CD4-positive, alpha-beta T cell (primary cell): ENCODE measurements at regions not wholly inside any gene's neighbourhood (a gene's known extent, or its start where the extent isn't known, plus 50 kb on each side); places are given as distances from the start of the nearest gene placed in this dataset.

ENCODE experiments used
- ATAC-seq: fragments of 200-7000 bp; cut with Tn5 transposase; one replicate; pipeline ENCODE4 v1.10.0; 2022; ENCODE audit warnings: mild to moderate bottlenecking; ENCODE audit not compliant: poor library complexity
- CTCF ChIA-PET: fragments of 350-600 bp; sonication (Branson Sonifier 250); formaldehyde crosslinking; loops from one replicate; lab custom pipeline; 2021; ENCODE audit warnings: antibody characterized with exemption, inconsistent platforms; lab: Charles Lee
- POLR2A ChIA-PET: fragments of 350-600 bp; sonication (Branson Sonifier 250); formaldehyde crosslinking; loops from one replicate; lab custom pipeline; 2021; ENCODE audit warnings: antibody characterized with exemption, inconsistent platforms; lab: Charles Lee
- DNase-seq, 14 experiments: peaks; one replicate each; pipeline ENCODE4 v3.0.0-alpha.2; 2013 to 2020; ENCODE audit warnings: mixed read lengths in 2 of 14
- H3K27ac ChIP-seq, 2 donors: one replicate each; pipeline versions ENCODE4 v1.5.1 to v1.7.0; 2013; ENCODE audit warnings: low read length in 2 of 2, low read depth in 1 of 2, mild to moderate bottlenecking in 1 of 2
- H3K27me3 ChIP-seq, 2 experiments: 1 replicate in 1 of 2; 2 replicates in 1 of 2; pipeline versions ENCODE4 v1.6.1 to v1.7.0; 2013; ENCODE audit warnings: low read length in 2 of 2, control low read depth in 1 of 2, mild to moderate bottlenecking in 1 of 2, moderate library complexity in 1 of 2; ENCODE audit not compliant: insufficient read depth in 2 of 2, control insufficient read depth in 1 of 2
- H3K36me3 ChIP-seq: one replicate; pipeline ENCODE4 v1.6.1; 2013; ENCODE audit warnings: low read length, control low read depth; ENCODE audit not compliant: insufficient read depth
- H3K4me1 ChIP-seq: one replicate; pipeline ENCODE4 v1.6.1; 2013; ENCODE audit warnings: low read length, control low read depth; ENCODE audit not compliant: insufficient read depth
- H3K4me3 ChIP-seq: one replicate; pipeline ENCODE4 v1.5.1; 2013; ENCODE audit warnings: mild to moderate bottlenecking, low read length, moderate library complexity
- H3K9me3 ChIP-seq, 2 experiments: 1 replicate in 1 of 2; 2 replicates in 1 of 2; pipeline versions ENCODE4 v1.6.1 to v1.7.0; 2013; ENCODE audit warnings: low read length in 2 of 2, mild to moderate bottlenecking in 2 of 2, control low read depth in 1 of 2, moderate library complexity in 1 of 2; ENCODE audit not compliant: control insufficient read depth in 1 of 2, insufficient read depth in 1 of 2
- H3K27ac Mint-ChIP-seq: one replicate; pipeline ENCODE4 v1.8.0; 2020; ENCODE audit warnings: mixed read lengths
- H3K27me3 Mint-ChIP-seq: one replicate; pipeline ENCODE4 v1.8.0; 2021; ENCODE audit warnings: mixed read lengths
- H3K36me3 Mint-ChIP-seq: one replicate; pipeline ENCODE4 v1.8.0; 2021; ENCODE audit warnings: low read depth, mixed read lengths
- H3K4me1 Mint-ChIP-seq: one replicate; pipeline ENCODE4 v1.8.0; 2021; ENCODE audit warnings: low read depth, mixed read lengths
- H3K4me3 Mint-ChIP-seq: one replicate; pipeline ENCODE4 v1.8.0; 2020; ENCODE audit warnings: mild to moderate bottlenecking, mixed read lengths
- H3K9me3 Mint-ChIP-seq: one replicate; pipeline ENCODE4 v1.8.0; 2020; ENCODE audit warnings: mixed read lengths
- intact Hi-C, 2 experiments: fragments of 100-400 bp; cut with DNase I in 1 of 2; cut with micrococcal nuclease in 1 of 2; formaldehyde crosslinking; loops; one replicate each; pipeline versions ENCODE4 v1.15.1 to v1.9.0; 2023 to 2025; cut with DNase I, micrococcal nuclease
- TF ChIP-seq, protein P1 (sequence below): fragments of 200-600 bp; IDR thresholded peaks from one replicate; pipeline ENCODE4 v1.8.0; 2022; ENCODE audit warnings: antibody characterized with exemption, mild to moderate bottlenecking

DNA sequence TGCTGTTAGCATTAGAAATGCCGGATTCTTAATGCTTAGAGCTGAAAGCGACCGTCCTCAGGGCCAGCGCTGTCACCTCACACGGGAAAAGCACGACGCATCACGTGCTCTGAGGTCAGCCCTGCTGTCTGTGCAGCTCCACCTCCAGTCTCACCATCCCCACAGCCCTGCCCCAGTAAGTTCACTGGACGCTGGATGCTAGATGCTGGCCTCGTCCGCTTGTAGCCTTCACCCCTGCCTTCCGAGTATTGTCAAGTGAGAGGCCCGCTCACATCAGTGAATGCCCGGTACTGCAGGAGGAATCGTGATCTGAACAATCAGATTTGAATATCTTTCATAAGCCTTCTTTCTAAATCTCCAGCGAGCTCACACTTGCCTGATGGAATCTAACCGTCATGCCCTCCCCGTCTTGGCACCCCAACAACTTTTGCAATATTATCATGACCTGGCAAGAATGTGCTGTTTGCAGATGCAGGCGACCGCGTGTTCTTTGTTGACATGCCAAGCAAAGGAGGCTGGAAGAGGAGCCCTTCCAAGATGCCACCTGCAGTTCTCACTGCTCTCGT, 64.9 kb downstream of the DLL1 start:
- Histone ChIP-seq H3K9me3 (peaks cover 0 to 4% of the 10 kb centered on the region in 2 experiments), H3K27ac (no peak overlapping the region), H3K27me3 (no peaks in the 10 kb centered on the region), H3K36me3 (no peaks in the 10 kb centered on the region), H3K4me1 (peaks cover 6% of the 10 kb centered on the region), H3K4me3 (no peak overlapping the region)
- DNase-seq (no peak), ATAC-seq (no peak)
- H3K9me3 Mint-ChIP-seq: no peaks in the 10 kb centered on the region
- TF ChIP-seq, protein P1, sequence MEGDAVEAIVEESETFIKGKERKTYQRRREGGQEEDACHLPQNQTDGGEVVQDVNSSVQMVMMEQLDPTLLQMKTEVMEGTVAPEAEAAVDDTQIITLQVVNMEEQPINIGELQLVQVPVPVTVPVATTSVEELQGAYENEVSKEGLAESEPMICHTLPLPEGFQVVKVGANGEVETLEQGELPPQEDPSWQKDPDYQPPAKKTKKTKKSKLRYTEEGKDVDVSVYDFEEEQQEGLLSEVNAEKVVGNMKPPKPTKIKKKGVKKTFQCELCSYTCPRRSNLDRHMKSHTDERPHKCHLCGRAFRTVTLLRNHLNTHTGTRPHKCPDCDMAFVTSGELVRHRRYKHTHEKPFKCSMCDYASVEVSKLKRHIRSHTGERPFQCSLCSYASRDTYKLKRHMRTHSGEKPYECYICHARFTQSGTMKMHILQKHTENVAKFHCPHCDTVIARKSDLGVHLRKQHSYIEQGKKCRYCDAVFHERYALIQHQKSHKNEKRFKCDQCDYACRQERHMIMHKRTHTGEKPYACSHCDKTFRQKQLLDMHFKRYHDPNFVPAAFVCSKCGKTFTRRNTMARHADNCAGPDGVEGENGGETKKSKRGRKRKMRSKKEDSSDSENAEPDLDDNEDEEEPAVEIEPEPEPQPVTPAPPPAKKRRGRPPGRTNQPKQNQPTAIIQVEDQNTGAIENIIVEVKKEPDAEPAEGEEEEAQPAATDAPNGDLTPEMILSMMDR: no peak
- no peak overlapping the region for H3K4me3 Mint-ChIP-seq
- H3K4me1 Mint-ChIP-seq: peaks cover 16% of the 10 kb centered on the region
- intact Hi-C loops: no loop called here
- H3K27ac Mint-ChIP-seq: no peak overlapping the region
- POLR2A ChIA-PET: no interaction called here
- no peaks in the 10 kb centered on the region for H3K27me3 Mint-ChIP-seq
- no peaks in the 10 kb centered on the region for H3K36me3 Mint-ChIP-seq
- CTCF ChIA-PET: no interaction called here

DNA sequence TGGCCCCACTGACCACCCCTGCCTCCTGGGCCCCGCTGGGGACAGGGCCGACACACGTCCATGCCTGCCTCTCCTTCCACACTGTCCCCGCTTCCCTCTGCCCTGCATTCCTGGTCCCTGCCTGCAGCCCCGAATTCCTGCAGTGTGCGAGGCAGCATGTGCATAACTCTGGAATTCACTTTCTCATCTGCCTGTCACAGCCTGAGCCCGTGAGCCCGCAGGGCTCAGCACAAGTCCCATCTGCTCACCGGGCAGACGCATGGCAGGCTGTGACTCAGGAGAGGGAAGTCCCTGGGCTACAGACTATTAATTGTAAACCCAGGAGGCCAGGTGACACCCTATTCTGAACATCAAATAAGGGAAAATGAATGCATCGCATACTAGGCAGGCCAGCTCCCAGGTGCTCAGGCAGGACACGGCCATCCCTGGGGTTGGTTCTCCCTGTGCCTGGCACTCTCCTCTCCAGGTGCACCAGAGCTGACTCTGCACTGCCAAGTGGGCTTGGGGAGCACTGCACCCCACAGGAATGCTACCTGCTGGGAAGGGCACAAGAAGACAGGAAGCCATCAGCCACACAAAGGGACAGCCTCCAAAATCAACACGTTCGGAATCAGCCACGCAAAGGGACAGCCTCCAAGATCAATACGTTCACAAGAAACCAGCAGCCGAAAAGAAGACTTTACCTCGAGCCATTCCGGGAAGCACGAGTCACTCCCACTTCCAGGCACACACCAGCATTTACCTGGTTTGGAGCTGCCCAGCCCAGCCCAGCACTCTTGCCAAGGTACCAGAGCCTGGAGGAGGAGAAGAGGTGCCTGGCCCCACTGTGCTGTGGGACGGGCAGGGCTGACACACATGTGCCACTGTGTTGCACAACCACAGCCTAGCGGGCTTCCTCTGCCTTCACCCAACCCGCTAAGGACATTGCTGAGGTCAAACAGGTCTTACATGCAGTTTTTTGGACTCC, 65.9 kb downstream of the DLL1 start:
- H3K36me3 ChIP-seq: no peaks in the 10 kb centered on the region
- no peak for DNase-seq
- POLR2A ChIA-PET: no interaction called here
- peaks cover 6% of the 10 kb centered on the region for H3K4me1 ChIP-seq
- Mint-ChIP-seq H3K36me3 (no peaks in the 10 kb centered on the region), H3K27ac (no peak overlapping the region), H3K4me3 (no peak overlapping the region), H3K27me3 (no peaks in the 10 kb centered on the region), H3K9me3 (no peaks in the 10 kb centered on the region), H3K4me1 (peaks cover 16% of the 10 kb centered on the region)
- CTCF ChIA-PET: no interaction called here
- H3K27ac ChIP-seq: no peak overlapping the region
- no peak for ATAC-seq
- no peaks in the 10 kb centered on the region for H3K27me3 ChIP-seq
- no peak overlapping the region for H3K4me3 ChIP-seq
- TF ChIP-seq, protein P1: no peak
- peaks cover 0 to 4% of the 10 kb centered on the region in 2 experiments for H3K9me3 ChIP-seq
- intact Hi-C loops: no loop called here

DNA sequence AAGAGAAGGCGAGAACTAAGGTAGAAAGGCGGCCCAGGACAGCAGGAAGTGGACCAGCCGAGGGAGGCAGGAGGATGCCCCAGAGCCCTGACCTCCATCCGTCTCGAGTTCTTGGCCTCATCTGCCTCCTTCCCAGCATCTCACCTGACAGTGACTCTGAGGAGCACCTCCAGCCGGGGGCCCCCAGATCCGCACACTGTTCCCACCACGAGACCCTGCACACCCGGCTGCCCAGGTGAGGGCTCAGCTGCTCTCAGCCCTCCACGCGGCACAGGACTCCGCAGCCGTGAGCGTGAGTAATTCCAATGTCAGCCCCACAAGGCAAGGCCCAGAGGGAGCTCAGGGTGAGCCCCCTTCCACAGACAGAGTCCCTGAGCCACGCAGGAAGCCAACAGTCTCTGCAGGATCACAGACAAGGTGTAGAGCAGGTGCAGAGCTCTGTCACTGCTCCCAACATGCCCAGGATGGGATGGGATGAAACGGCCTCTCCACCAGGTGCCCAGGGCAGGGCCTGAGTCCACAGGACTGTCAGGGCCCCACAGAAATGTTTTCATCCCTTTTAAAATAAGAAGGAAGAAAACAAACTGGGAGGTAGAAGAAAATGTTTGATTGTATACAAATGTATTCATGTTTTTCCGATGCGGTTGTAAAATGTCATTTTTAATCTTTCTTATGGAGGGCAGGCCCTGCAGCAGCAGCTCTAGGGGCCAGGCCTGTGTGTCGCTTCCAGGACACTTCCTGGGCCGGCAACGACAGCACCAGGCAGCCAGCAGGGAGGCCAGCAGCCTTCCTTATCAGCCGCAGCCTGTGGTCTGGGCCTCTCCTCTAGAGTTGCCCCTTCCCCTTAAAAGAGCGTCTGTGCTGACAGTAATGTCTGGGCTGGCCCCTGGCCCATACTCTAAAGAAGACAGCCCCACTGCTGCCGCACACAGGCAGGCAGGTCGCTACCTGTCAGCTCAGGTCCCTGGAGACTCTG, 66.9 kb downstream of the DLL1 start:
- Mint-ChIP-seq H3K27me3 (no peaks in the 10 kb centered on the region), H3K4me1 (peaks cover 16% of the 10 kb centered on the region), H3K9me3 (no peaks in the 10 kb centered on the region), H3K4me3 (no peak overlapping the region), H3K36me3 (no peaks in the 10 kb centered on the region), H3K27ac (no peak overlapping the region)
- intact Hi-C loops: no loop called here
- H3K36me3 ChIP-seq: no peaks in the 10 kb centered on the region
- CTCF ChIA-PET: no interaction called here
- peaks cover 6% of the 10 kb centered on the region for H3K4me1 ChIP-seq
- H3K27ac ChIP-seq: no peak overlapping the region
- no peak for DNase-seq
- peaks cover 0 to 4% of the 10 kb centered on the region in 2 experiments for H3K9me3 ChIP-seq
- H3K4me3 ChIP-seq: no peak overlapping the region
- TF ChIP-seq, protein P1: no peak
- ATAC-seq: no peak
- no peaks in the 10 kb centered on the region for H3K27me3 ChIP-seq
- POLR2A ChIA-PET: no interaction called here
